ENCODE measurements at regions not wholly inside any gene's neighbourhood (a gene's known extent, or its start where the extent isn't known, plus 50 kb on each side); places are given as distances from the start of the nearest gene placed in this dataset.

GRCh38 chr4:60443796-60444195, 756.3 kb upstream of the ADGRL3 start:
- no peak for DNase-seq (ENCODE audit: extremely low read depth, low read depth)
- no peak overlapping the region for H3K4me3 ChIP-seq (replicated peaks; ENCODE audit: low read depth, low read length)
- no peak for TF ChIP-seq CTCF (IDR thresholded peaks at IDR 0.05; ENCODE audit: low read depth, low read length, missing control alignments)

- no peak overlapping the region for H3K4me3 ChIP-seq (replicated peaks; ENCODE audit: low read depth, low read length)
- no peak for DNase-seq (ENCODE audit: extremely low read depth, low read depth)
- TF ChIP-seq CTCF (IDR thresholded peaks at IDR 0.05; ENCODE audit: low read depth, low read length, missing control alignments), result no peak
These were observed 750.1 kb upstream of the ADGRL3 start for GRCh38 chr4:60450054-60450453.

GRCh38 chr4:60452266-60452665, 747.9 kb upstream of the ADGRL3 start:
- DNase-seq (ENCODE audit: extremely low read depth, low read depth), result no peak
- H3K4me3 ChIP-seq (replicated peaks; ENCODE audit: low read depth, low read length), result no peak overlapping the region

GRCh38 chr4:60455380-60455779, 744.7 kb upstream of the ADGRL3 start:
- no peak overlapping the region for H3K4me3 ChIP-seq (replicated peaks; ENCODE audit: low read depth, low read length)
- no peak for DNase-seq (ENCODE audit: extremely low read depth, low read depth)
- TF ChIP-seq CTCF (IDR thresholded peaks at IDR 0.05; ENCODE audit: low read depth, low read length, missing control alignments), result no peak

More at GRCh38 chr4:60452266-60452665, 747.9 kb upstream of the ADGRL3 start:
- no peak for TF ChIP-seq CTCF (IDR thresholded peaks at IDR 0.05; ENCODE audit: low read depth, low read length, missing control alignments)

GRCh38 chr4:60461551-60461950, 738.6 kb upstream of the ADGRL3 start:
- H3K4me3 ChIP-seq (replicated peaks; ENCODE audit: low read depth, low read length), result no peak overlapping the region
- DNase-seq (ENCODE audit: extremely low read depth, low read depth), result no peak
- TF ChIP-seq CTCF (IDR thresholded peaks at IDR 0.05; ENCODE audit: low read depth, low read length, missing control alignments), result no peak

GRCh38 chr4:60463857-60464502, 736.1 kb upstream of the ADGRL3 start:
- DNase-seq (ENCODE audit: extremely low read depth, low read depth), result no peak
- peak; percentile 42 for TF ChIP-seq CTCF (IDR thresholded peaks at IDR 0.05; ENCODE audit: low read depth, low read length, missing control alignments)
- H3K4me3 ChIP-seq (replicated peaks; ENCODE audit: low read depth, low read length), result no peak overlapping the region

- no peak overlapping the region for H3K4me3 ChIP-seq (replicated peaks; ENCODE audit: low read depth, low read length)
- DNase-seq (ENCODE audit: extremely low read depth, low read depth), result no peak
- no peak for TF ChIP-seq CTCF (IDR thresholded peaks at IDR 0.05; ENCODE audit: low read depth, low read length, missing control alignments)
These were observed 717.2 kb upstream of the ADGRL3 start for GRCh38 chr4:60482921-60483351.
